ENCODE measurements at regions not wholly inside any gene's neighbourhood (a gene's known extent, or its start where the extent isn't known, plus 50 kb on each side); places are given as distances from the start of the nearest gene placed in this dataset.
"Not testable (repeated sequence)": the region's sequence is repeated elsewhere in the genome, so short reads cannot be mapped to it uniquely, and the experiment has no call there.

DNA sequence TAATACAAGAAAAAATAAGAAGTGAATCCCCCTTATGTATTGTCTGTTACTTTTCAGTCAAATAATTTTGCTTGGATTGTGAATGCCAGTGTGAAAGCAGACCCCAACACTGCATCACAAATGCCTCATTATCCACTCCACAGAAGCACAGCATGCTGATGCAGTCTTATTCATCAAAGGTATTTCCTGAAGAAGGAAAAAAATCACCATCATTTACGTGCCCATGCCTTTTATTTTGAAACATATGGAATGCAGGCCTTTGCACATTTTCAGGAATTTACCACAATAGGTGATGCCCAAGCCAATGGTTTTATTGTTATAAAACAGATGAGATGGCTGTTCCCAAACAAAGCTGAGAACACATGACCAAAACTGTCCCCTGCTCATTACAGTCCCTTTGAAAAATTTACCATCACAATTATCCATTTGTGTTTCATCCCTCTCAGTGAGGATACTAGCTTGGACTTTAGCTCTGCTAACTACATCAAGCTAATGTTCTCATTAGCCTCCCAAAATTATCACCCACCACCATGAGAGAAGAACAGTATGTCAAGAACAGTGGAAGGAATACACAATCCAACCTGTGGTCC lies 180.6 kb upstream of the HTR1E start:
- TF ChIP-seq, protein P1, sequence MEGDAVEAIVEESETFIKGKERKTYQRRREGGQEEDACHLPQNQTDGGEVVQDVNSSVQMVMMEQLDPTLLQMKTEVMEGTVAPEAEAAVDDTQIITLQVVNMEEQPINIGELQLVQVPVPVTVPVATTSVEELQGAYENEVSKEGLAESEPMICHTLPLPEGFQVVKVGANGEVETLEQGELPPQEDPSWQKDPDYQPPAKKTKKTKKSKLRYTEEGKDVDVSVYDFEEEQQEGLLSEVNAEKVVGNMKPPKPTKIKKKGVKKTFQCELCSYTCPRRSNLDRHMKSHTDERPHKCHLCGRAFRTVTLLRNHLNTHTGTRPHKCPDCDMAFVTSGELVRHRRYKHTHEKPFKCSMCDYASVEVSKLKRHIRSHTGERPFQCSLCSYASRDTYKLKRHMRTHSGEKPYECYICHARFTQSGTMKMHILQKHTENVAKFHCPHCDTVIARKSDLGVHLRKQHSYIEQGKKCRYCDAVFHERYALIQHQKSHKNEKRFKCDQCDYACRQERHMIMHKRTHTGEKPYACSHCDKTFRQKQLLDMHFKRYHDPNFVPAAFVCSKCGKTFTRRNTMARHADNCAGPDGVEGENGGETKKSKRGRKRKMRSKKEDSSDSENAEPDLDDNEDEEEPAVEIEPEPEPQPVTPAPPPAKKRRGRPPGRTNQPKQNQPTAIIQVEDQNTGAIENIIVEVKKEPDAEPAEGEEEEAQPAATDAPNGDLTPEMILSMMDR (conservative IDR thresholded peaks at IDR 0.05; ENCODE audit: low read length) = no peak
- no peak for TF ChIP-seq EZH2phosphoT487 (IDR thresholded peaks at IDR 0.05; ENCODE audit: borderline replicate concordance, low read depth, low read length)
- intact Hi-C loops (cut with micrococcal nuclease; ENCODE audit: unreplicated experiment) = no loop called here
- H3K4me2 ChIP-seq (ENCODE audit: low read length) = no peak overlapping the region
- POLR2A ChIA-PET = no interaction called here
- DNase-seq (ENCODE audit: low spot score) = no peak
- H3K27ac ChIP-seq (ENCODE audit: low read depth, low read length, poor library complexity, severe bottlenecking) = no peak overlapping the region
- no peak overlapping the region for H3K4me3 ChIP-seq (ENCODE audit: low read depth, low read length, poor library complexity, severe bottlenecking)
- H3K4me1 ChIP-seq (ENCODE audit: insufficient read depth, low read length, poor library complexity, severe bottlenecking) = no peaks in the 10 kb centered on the region
- BruUV-seq (replicated peaks) = no TSS peak
- no peak overlapping the region for H2AFZ ChIP-seq (ENCODE audit: low read length)
- CTCF ChIA-PET (ENCODE audit: unreplicated experiment) = no interaction called here
- no peaks in the 10 kb centered on the region for H3K36me3 ChIP-seq (ENCODE audit: insufficient read depth, low read length)
- no peaks in the 10 kb centered on the region for H3K79me2 ChIP-seq (ENCODE audit: insufficient read depth, low read depth, low read length)
- H3K9me2 ChIP-seq (ENCODE audit: insufficient read depth, low read length) = no peaks in the 10 kb centered on the region
- H4K20me1 ChIP-seq (ENCODE audit: insufficient read depth, low read length) = no peaks in the 10 kb centered on the region
- H3K9me3 ChIP-seq (ENCODE audit: low read length) = no peaks in the 10 kb centered on the region

DNA sequence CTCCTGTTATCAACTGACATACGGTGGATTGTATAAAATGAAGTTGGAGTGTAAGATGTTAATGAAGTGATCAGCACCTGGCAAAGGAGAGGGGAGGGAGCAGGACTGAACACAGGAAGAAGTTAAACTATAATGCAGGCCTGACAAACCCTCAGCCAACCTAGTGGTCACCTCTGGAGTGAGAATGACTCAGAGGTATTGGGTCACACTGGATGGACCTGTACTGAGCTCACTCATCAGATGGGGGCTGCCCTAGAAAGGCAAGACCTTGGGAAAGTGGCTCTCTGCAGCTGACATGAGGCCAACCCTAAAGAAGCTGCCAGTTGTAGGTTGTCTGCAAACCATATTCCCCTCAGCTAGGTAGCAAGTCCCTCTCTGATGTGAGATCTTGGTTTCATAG lies 193.3 kb upstream of the HTR1E start:
- POLR2A ChIA-PET = interaction anchor here (0.6 kb wide), 1 partner anchor 21 kb away, joined by 3 read pairs; no protein-coding TSS in a partner anchor
- H3K27ac ChIP-seq (ENCODE audit: low read depth, low read length, poor library complexity, severe bottlenecking) = no peak overlapping the region
- intact Hi-C loops (cut with micrococcal nuclease; ENCODE audit: unreplicated experiment) = no loop called here

DNA sequence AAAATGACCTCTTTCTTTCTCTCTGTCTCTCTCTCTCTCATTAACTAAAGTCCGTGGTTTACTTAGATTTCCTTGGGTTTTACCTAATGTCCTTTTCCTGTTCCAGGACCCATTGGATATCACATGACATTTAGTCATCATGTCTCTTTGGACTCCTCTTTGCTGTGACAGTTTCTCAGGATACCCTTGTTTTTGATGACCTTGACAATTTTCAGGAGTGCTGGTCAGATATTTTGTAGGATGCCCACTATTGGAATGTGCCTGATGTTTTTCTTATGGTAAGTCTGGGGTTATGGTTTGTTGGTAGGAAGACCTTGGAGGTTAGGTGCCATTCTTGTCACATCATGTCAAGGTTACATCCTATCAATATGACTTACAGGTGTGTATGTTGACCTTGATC lies 199.2 kb upstream of the HTR1E start:
- intact Hi-C loops (cut with micrococcal nuclease; ENCODE audit: unreplicated experiment) = no loop called here

More for the DNA sequence above, 193.3 kb upstream of the HTR1E start:
- no peaks in the 10 kb centered on the region for H3K4me1 ChIP-seq (ENCODE audit: insufficient read depth, low read length, poor library complexity, severe bottlenecking)
- H3K9me3 ChIP-seq (ENCODE audit: low read length) = no peaks in the 10 kb centered on the region
- H3K4me3 ChIP-seq (ENCODE audit: low read depth, low read length, poor library complexity, severe bottlenecking) = no peak overlapping the region
- H3K9me2 ChIP-seq (ENCODE audit: insufficient read depth, low read length) = no peaks in the 10 kb centered on the region
- CTCF ChIA-PET (ENCODE audit: unreplicated experiment) = no interaction called here
- TF ChIP-seq, protein P1 (conservative IDR thresholded peaks at IDR 0.05; ENCODE audit: low read length) = no peak
- no peak for TF ChIP-seq EZH2phosphoT487 (IDR thresholded peaks at IDR 0.05; ENCODE audit: borderline replicate concordance, low read depth, low read length)
- no peaks in the 10 kb centered on the region for H4K20me1 ChIP-seq (ENCODE audit: insufficient read depth, low read length)
- H3K79me2 ChIP-seq (ENCODE audit: insufficient read depth, low read depth, low read length) = no peaks in the 10 kb centered on the region
- BruUV-seq (replicated peaks) = no TSS peak
- H3K4me2 ChIP-seq (ENCODE audit: low read length) = no peak overlapping the region
- no peak overlapping the region for H2AFZ ChIP-seq (ENCODE audit: low read length)
- no peaks in the 10 kb centered on the region for H3K36me3 ChIP-seq (ENCODE audit: insufficient read depth, low read length)
- no peak for DNase-seq (ENCODE audit: low spot score)

DNA sequence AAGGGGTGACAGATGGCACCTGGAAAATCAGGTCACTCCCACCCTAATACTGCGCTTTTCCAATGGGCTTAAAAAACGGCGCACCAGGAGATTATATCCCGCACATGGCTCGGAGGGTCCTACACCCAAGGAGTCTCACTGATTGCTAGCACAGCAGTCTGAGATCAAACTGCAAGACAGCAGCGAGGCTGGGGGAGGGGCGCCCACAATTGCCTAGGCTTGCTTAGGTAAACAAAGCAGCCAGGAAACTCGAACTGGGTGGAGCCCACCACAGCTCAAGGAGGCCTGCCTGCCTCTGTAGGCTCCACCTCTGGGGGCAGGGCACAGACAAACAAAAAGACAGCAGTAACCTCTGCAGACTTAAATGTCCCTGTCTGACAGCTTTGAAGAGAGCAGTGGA lies 205.7 kb upstream of the HTR1E start:
- BruUV-seq (replicated peaks); DNase-seq (ENCODE audit: low spot score); H3K4me2 ChIP-seq (ENCODE audit: low read length); H3K36me3 ChIP-seq (ENCODE audit: insufficient read depth, low read length); POLR2A ChIA-PET; H3K9me2 ChIP-seq (ENCODE audit: insufficient read depth, low read length); H3K9me3 ChIP-seq (ENCODE audit: low read length); H3K4me1 ChIP-seq (ENCODE audit: insufficient read depth, low read length, poor library complexity, severe bottlenecking); H3K79me2 ChIP-seq (ENCODE audit: insufficient read depth, low read depth, low read length); H3K27ac ChIP-seq (ENCODE audit: low read depth, low read length, poor library complexity, severe bottlenecking); H3K4me3 ChIP-seq (ENCODE audit: low read depth, low read length, poor library complexity, severe bottlenecking); CTCF ChIA-PET (ENCODE audit: unreplicated experiment); intact Hi-C loops (cut with micrococcal nuclease; ENCODE audit: unreplicated experiment); H4K20me1 ChIP-seq (ENCODE audit: insufficient read depth, low read length); H2AFZ ChIP-seq (ENCODE audit: low read length): not testable (repeated sequence)

More for the DNA sequence above, 199.2 kb upstream of the HTR1E start:
- no TSS peak for BruUV-seq (replicated peaks)
- TF ChIP-seq EZH2phosphoT487 (IDR thresholded peaks at IDR 0.05; ENCODE audit: borderline replicate concordance, low read depth, low read length) = no peak
- TF ChIP-seq, protein P1 (conservative IDR thresholded peaks at IDR 0.05; ENCODE audit: low read length) = no peak
- Histone ChIP-seq H4K20me1 (ENCODE audit: insufficient read depth, low read length) (no peaks in the 10 kb centered on the region), H3K36me3 (ENCODE audit: insufficient read depth, low read length) (no peaks in the 10 kb centered on the region), H3K9me3 (ENCODE audit: low read length) (no peaks in the 10 kb centered on the region), H3K27ac (ENCODE audit: low read depth, low read length, poor library complexity, severe bottlenecking) (no peak overlapping the region), H3K4me1 (ENCODE audit: insufficient read depth, low read length, poor library complexity, severe bottlenecking) (no peaks in the 10 kb centered on the region), H3K4me2 (ENCODE audit: low read length) (no peak overlapping the region), H2AFZ (ENCODE audit: low read length) (no peak overlapping the region), H3K9me2 (ENCODE audit: insufficient read depth, low read length) (no peaks in the 10 kb centered on the region), H3K4me3 (ENCODE audit: low read depth, low read length, poor library complexity, severe bottlenecking) (no peak overlapping the region), H3K79me2 (ENCODE audit: insufficient read depth, low read depth, low read length) (no peaks in the 10 kb centered on the region)
- ChIA-PET CTCF (ENCODE audit: unreplicated experiment) (no interaction called here), POLR2A (no interaction called here)
- DNase-seq (ENCODE audit: low spot score) = no peak

Measured in OCI-LY7 (cell line).